IPS DF 6.9 (cell line): ENCODE measurements at regions not wholly inside any gene's neighbourhood (a gene's known extent, or its start where the extent isn't known, plus 50 kb on each side); places are given as distances from the start of the nearest gene placed in this dataset.

Experiments
- DNase-seq: peaks from one replicate; pipeline ENCODE4 v3.0.0-alpha.2; 2013; ENCODE audit warnings: low read depth, low spot score
- H3K27ac ChIP-seq: one replicate; pipeline ENCODE4 v1.5.1; 2013; ENCODE audit warnings: low read length, control low read depth
- H3K27me3 ChIP-seq: 2 replicates; pipeline ENCODE4 v1.6.1; 2013; ENCODE audit warnings: mild to moderate bottlenecking, low read length; ENCODE audit not compliant: control insufficient read depth, insufficient read depth
- H3K36me3 ChIP-seq: 2 replicates; pipeline ENCODE4 v1.6.1; 2013; ENCODE audit warnings: low read length; ENCODE audit not compliant: control insufficient read depth, insufficient read depth
- H3K4me1 ChIP-seq: 2 replicates; pipeline ENCODE4 v1.6.1; 2013; ENCODE audit warnings: low read length; ENCODE audit not compliant: control insufficient read depth, insufficient read depth
- H3K4me3 ChIP-seq: 2 replicates; pipeline ENCODE4 v1.5.1; 2013; ENCODE audit warnings: mild to moderate bottlenecking, low read length
- H3K9me3 ChIP-seq: 2 replicates; pipeline ENCODE4 v1.6.1; 2013; ENCODE audit warnings: low read length, inconsistent platforms; ENCODE audit not compliant: control insufficient read depth, insufficient read depth
- WGBS: extraction: QIAGEN DNeasy Blood & Tissue Kit; methylation state at CpG from one replicate; pipeline ENCODE4 v1.1.7; 2013; ENCODE audit warnings: mixed read lengths, missing lambda C conversion rate; ENCODE audit not compliant: insufficient read length, insufficient coverage; 5-methylcytosine and 5-hydroxymethylcytosine counted together

GRCh38 chr6:2433711-2434110 lies 188.3 kb upstream of the GMDS start:
- no peak overlapping the region for H3K27ac ChIP-seq
- no CpG with 5 or more reads among the region's 9 CpGs for WGBS
- no peaks in the 10 kb centered on the region for H3K27me3 ChIP-seq
- no peaks in the 10 kb centered on the region for H3K36me3 ChIP-seq
- H3K9me3 ChIP-seq = no peaks in the 10 kb centered on the region
- no peaks in the 10 kb centered on the region for H3K4me1 ChIP-seq
- DNase-seq = no peak
- H3K4me3 ChIP-seq = no peak overlapping the region

DNA sequence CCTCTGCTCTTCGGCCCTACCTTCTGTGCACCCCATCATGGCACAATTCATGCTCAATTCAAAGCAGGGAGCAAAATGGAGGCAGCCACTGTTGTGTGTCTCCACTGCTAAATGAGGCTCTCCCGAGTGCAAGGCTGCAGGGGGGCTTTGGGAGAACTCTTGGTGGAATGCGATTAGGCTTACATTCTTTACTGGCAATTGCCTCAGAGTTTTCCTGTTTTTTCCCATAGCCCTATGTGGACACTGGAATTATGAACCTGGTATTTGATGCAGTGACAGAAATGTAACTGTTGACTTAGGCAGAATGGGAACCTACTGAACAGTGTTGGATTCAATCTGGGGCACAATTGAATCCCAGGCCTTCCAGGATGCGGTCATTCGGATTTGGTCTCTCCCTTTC lies 187.9 kb upstream of the GMDS start:
- Histone ChIP-seq H3K36me3 (no peaks in the 10 kb centered on the region), H3K27me3 (no peaks in the 10 kb centered on the region)
- WGBS = no CpG with 5 or more reads among the region's 5 CpGs

DNA sequence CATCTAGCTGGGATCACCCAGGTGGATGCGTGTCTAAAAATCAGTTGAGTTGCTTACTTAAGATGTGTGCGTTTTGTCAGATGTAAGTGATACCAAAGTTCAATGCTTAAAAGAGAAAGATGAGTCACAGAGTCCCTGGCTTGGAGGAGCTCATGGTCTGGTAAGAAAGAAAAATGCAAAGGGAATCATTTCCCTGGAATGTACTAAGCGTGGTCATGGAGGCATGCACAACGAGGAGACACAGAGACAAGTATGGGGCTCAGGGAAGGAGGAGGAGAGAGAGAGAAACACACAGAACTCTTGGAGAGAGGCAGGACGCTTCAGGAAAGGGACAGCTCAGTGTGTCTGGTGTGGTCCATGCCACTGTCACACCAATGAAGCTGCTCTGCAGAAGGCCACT lies 186.9 kb upstream of the GMDS start:
- no peaks in the 10 kb centered on the region for H3K36me3 ChIP-seq
- H3K27ac ChIP-seq = no peak overlapping the region
- H3K4me3 ChIP-seq = no peak overlapping the region
- no peaks in the 10 kb centered on the region for H3K4me1 ChIP-seq
- H3K27me3 ChIP-seq = no peaks in the 10 kb centered on the region
- no peak for DNase-seq
- H3K9me3 ChIP-seq = no peaks in the 10 kb centered on the region
- no CpG with 5 or more reads among the region's 5 CpGs for WGBS

More for the DNA sequence above, 187.9 kb upstream of the GMDS start:
- DNase-seq = no peak
- H3K4me3 ChIP-seq = no peak overlapping the region
- no peak overlapping the region for H3K27ac ChIP-seq
- no peaks in the 10 kb centered on the region for H3K9me3 ChIP-seq
- H3K4me1 ChIP-seq = no peaks in the 10 kb centered on the region

GRCh38 chr6:2430612-2431011 lies 185.2 kb upstream of the GMDS start:
- Histone ChIP-seq H3K36me3 (no peaks in the 10 kb centered on the region), H3K27ac (no peak overlapping the region), H3K4me3 (no peak overlapping the region), H3K9me3 (no peaks in the 10 kb centered on the region), H3K4me1 (no peaks in the 10 kb centered on the region), H3K27me3 (no peaks in the 10 kb centered on the region)
- DNase-seq = no peak
- no CpG with 5 or more reads among the region's 3 CpGs for WGBS

DNA sequence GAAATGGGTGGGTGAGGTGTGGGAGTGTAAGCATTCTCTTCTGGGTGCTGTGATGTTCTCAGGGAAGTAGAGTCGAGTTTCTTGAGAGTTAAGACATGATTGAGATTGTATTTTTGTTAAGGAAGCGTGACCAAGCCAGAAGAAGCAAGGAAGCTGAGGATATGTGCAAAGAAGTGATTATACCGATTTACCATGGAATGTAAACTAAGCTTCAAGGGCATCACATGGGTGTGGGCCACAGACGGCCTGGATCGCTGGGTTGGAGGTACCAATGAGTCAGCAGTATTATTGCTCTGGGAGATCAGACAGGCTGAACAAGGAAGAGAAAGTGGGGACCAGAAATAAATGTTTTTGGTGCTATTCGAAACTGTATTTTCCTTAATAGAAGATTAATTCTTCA lies 184.1 kb upstream of the GMDS start:
- Histone ChIP-seq H3K4me1 (no peaks in the 10 kb centered on the region), H3K27ac (no peak overlapping the region), H3K4me3 (no peak overlapping the region), H3K27me3 (no peaks in the 10 kb centered on the region), H3K36me3 (no peaks in the 10 kb centered on the region), H3K9me3 (no peaks in the 10 kb centered on the region)
- no CpG with 5 or more reads among the region's 6 CpGs for WGBS
- DNase-seq = no peak

DNA sequence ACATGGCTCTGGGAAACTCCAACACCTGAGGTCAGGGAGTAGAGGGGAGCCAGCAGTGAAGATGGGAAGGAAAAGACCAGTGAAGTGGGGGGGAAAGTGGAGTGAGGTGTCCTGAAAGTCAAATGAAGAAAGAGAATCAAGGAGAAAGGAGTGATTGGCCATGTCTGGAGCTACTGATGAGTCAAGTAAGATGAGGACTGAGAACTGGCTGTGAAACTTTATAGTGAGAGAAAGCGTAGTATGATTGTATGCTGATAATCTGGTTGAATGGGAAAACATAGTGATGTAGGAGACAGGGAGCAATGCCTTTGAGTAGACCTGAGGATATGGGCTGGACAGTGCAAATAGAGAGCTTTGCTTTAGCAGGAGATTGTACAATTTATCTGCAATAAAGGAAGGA lies 183.6 kb upstream of the GMDS start:
- no peak for DNase-seq
- H3K27me3 ChIP-seq = no peaks in the 10 kb centered on the region
- WGBS = 100% methylated on average over 1 of the region's 1 CpG
- H3K4me1 ChIP-seq = no peaks in the 10 kb centered on the region
- no peaks in the 10 kb centered on the region for H3K9me3 ChIP-seq
- no peak overlapping the region for H3K4me3 ChIP-seq
- no peak overlapping the region for H3K27ac ChIP-seq
- no peaks in the 10 kb centered on the region for H3K36me3 ChIP-seq

DNA sequence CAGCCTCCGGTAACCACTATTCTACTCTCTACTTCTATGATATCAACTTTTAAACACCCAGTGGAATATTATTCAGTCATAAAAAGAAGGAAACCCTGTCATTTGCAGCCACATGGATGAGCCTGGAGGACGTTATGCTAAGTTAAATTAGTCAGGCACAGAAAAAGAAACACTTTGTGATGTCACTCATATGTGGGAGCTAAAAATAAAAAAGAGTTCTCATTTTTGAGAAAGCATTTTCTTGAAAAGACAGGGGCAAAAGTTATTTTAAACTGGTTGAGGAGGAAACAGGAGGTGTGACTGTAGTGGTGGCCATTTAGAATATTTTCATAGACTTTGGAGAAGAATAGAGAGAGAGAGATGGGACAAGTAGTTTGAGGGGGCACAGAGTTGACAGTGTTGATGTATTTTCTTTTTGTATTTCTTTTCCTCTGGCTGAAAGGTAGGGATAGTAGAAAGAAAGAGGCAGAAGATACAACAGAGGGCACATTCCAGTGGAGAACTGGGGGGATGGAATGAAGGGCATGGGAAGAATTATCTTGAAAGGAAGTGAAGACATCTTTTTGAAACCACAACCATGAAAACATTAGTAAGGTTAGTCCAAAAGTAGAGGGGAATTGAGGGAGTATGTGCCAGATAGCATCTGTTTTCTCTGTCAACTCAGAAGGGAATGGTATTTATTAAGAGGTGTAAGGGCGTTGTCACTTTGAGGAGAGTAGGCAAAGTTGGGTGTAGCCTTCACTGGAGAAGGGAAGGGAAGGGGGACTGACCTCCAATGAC lies 181.3 kb upstream of the GMDS start:
- Histone ChIP-seq H3K36me3 (no peaks in the 10 kb centered on the region), H3K27ac (no peak overlapping the region), H3K27me3 (no peaks in the 10 kb centered on the region), H3K4me1 (no peaks in the 10 kb centered on the region), H3K4me3 (no peak overlapping the region), H3K9me3 (no peaks in the 10 kb centered on the region)
- 100% methylated on average over 1 of the region's 3 CpGs for WGBS
- DNase-seq = no peak

- H3K4me3 ChIP-seq = no peak overlapping the region
- H3K9me3 ChIP-seq = no peaks in the 10 kb centered on the region
- DNase-seq = no peak
- H3K4me1 ChIP-seq = no peaks in the 10 kb centered on the region
- no peak overlapping the region for H3K27ac ChIP-seq
- no peaks in the 10 kb centered on the region for H3K36me3 ChIP-seq
- no CpG with 5 or more reads among the region's 1 CpG for WGBS
- no peaks in the 10 kb centered on the region for H3K27me3 ChIP-seq
Measured at GRCh38 chr6:2416128-2416712, 170.8 kb upstream of the GMDS start.

- WGBS = no CpG with 5 or more reads among the region's 19 CpGs
- DNase-seq = no peak
- no peaks in the 10 kb centered on the region for H3K27me3 ChIP-seq
- H3K36me3 ChIP-seq = no peaks in the 10 kb centered on the region
- H3K9me3 ChIP-seq = no peaks in the 10 kb centered on the region
- H3K4me3 ChIP-seq = no peak overlapping the region
- H3K27ac ChIP-seq = no peak overlapping the region
- no peaks in the 10 kb centered on the region for H3K4me1 ChIP-seq
Measured at GRCh38 chr6:2414885-2415547, 169.6 kb upstream of the GMDS start.

- DNase-seq = no peak
- H3K36me3 ChIP-seq = no peaks in the 10 kb centered on the region
- WGBS = no CpG with 5 or more reads among the region's 4 CpGs
Measured at GRCh38 chr6:2412731-2413130, 167.3 kb upstream of the GMDS start.

More at GRCh38 chr6:2412731-2413130, 167.3 kb upstream of the GMDS start:
- H3K4me3 ChIP-seq = no peak overlapping the region
- H3K27ac ChIP-seq = no peak overlapping the region
- H3K4me1 ChIP-seq = no peaks in the 10 kb centered on the region
- H3K27me3 ChIP-seq = no peaks in the 10 kb centered on the region
- H3K9me3 ChIP-seq = no peaks in the 10 kb centered on the region
